ENCODE measurements at regions not wholly inside any gene's neighbourhood (a gene's known extent, or its start where the extent isn't known, plus 50 kb on each side); places are given as distances from the start of the nearest gene placed in this dataset.

DNA sequence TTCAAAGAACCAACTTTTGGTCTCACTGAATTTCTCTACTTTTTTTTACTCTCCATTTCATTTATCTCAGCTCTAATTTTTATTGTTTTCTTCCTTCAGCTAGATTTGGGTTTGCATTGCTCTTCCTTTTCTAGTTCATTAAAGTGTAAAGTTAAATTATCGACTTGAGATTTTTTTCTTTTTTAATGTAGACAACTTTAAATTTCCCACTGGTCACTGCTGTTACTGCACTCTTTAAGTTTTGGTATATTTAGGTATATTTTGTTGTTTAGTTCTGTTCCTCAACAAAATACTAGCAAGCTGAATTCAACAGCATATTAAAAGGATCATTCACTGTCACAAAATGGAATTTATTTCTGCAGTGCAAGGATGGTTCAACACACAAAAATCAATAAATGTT is 572.0 kb upstream of the DIAPH2 start:
- TF ChIP-seq, protein P1, sequence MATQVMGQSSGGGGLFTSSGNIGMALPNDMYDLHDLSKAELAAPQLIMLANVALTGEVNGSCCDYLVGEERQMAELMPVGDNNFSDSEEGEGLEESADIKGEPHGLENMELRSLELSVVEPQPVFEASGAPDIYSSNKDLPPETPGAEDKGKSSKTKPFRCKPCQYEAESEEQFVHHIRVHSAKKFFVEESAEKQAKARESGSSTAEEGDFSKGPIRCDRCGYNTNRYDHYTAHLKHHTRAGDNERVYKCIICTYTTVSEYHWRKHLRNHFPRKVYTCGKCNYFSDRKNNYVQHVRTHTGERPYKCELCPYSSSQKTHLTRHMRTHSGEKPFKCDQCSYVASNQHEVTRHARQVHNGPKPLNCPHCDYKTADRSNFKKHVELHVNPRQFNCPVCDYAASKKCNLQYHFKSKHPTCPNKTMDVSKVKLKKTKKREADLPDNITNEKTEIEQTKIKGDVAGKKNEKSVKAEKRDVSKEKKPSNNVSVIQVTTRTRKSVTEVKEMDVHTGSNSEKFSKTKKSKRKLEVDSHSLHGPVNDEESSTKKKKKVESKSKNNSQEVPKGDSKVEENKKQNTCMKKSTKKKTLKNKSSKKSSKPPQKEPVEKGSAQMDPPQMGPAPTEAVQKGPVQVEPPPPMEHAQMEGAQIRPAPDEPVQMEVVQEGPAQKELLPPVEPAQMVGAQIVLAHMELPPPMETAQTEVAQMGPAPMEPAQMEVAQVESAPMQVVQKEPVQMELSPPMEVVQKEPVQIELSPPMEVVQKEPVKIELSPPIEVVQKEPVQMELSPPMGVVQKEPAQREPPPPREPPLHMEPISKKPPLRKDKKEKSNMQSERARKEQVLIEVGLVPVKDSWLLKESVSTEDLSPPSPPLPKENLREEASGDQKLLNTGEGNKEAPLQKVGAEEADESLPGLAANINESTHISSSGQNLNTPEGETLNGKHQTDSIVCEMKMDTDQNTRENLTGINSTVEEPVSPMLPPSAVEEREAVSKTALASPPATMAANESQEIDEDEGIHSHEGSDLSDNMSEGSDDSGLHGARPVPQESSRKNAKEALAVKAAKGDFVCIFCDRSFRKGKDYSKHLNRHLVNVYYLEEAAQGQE (IDR thresholded peaks at IDR 0.05; ENCODE audit: insufficient read depth in 1 of 2, low read depth in 2 of 2, low read length in 2 of 2): no peak
- no peak for TF ChIP-seq POLR2AphosphoS5 (IDR thresholded peaks at IDR 0.05; ENCODE audit: low read depth, low read length)
- TF ChIP-seq FOXP2 (optimal IDR thresholded peaks at IDR 0.05; ENCODE audit: borderline replicate concordance, extremely low read depth, extremely low read length, insufficient read depth): no peak
- no peak for TF ChIP-seq TAF1 (IDR thresholded peaks at IDR 0.05; ENCODE audit: borderline replicate concordance, insufficient read depth, low read length)
